ENCODE measurements at regions not wholly inside any gene's neighbourhood (a gene's known extent, or its start where the extent isn't known, plus 50 kb on each side); places are given as distances from the start of the nearest gene placed in this dataset.

DNA sequence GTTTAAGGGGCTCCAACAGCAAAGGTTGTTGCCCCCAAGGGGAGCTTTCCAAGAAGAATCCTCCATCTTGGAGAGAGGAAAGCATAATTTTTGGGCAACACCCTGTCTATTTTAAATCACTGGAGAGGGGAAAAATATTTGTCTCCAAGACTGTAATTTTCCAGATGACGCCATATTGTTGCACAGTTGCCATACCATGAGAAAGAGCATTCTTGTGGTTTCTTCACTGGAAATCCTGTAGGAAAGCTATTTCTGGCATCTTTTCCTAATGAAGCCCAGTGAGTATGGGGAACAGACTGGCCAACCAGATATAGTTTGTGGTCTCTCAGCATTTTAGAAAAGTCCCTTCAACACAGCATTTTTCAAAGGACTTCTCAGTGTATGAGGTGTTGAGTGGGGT lies 88.1 kb upstream of the MANSC4 start (continued):
- TF ChIP-seq, protein P1, sequence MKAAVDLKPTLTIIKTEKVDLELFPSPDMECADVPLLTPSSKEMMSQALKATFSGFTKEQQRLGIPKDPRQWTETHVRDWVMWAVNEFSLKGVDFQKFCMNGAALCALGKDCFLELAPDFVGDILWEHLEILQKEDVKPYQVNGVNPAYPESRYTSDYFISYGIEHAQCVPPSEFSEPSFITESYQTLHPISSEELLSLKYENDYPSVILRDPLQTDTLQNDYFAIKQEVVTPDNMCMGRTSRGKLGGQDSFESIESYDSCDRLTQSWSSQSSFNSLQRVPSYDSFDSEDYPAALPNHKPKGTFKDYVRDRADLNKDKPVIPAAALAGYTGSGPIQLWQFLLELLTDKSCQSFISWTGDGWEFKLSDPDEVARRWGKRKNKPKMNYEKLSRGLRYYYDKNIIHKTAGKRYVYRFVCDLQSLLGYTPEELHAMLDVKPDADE (IDR thresholded peaks at IDR 0.05): no peak
- TF ChIP-seq, protein P2, sequence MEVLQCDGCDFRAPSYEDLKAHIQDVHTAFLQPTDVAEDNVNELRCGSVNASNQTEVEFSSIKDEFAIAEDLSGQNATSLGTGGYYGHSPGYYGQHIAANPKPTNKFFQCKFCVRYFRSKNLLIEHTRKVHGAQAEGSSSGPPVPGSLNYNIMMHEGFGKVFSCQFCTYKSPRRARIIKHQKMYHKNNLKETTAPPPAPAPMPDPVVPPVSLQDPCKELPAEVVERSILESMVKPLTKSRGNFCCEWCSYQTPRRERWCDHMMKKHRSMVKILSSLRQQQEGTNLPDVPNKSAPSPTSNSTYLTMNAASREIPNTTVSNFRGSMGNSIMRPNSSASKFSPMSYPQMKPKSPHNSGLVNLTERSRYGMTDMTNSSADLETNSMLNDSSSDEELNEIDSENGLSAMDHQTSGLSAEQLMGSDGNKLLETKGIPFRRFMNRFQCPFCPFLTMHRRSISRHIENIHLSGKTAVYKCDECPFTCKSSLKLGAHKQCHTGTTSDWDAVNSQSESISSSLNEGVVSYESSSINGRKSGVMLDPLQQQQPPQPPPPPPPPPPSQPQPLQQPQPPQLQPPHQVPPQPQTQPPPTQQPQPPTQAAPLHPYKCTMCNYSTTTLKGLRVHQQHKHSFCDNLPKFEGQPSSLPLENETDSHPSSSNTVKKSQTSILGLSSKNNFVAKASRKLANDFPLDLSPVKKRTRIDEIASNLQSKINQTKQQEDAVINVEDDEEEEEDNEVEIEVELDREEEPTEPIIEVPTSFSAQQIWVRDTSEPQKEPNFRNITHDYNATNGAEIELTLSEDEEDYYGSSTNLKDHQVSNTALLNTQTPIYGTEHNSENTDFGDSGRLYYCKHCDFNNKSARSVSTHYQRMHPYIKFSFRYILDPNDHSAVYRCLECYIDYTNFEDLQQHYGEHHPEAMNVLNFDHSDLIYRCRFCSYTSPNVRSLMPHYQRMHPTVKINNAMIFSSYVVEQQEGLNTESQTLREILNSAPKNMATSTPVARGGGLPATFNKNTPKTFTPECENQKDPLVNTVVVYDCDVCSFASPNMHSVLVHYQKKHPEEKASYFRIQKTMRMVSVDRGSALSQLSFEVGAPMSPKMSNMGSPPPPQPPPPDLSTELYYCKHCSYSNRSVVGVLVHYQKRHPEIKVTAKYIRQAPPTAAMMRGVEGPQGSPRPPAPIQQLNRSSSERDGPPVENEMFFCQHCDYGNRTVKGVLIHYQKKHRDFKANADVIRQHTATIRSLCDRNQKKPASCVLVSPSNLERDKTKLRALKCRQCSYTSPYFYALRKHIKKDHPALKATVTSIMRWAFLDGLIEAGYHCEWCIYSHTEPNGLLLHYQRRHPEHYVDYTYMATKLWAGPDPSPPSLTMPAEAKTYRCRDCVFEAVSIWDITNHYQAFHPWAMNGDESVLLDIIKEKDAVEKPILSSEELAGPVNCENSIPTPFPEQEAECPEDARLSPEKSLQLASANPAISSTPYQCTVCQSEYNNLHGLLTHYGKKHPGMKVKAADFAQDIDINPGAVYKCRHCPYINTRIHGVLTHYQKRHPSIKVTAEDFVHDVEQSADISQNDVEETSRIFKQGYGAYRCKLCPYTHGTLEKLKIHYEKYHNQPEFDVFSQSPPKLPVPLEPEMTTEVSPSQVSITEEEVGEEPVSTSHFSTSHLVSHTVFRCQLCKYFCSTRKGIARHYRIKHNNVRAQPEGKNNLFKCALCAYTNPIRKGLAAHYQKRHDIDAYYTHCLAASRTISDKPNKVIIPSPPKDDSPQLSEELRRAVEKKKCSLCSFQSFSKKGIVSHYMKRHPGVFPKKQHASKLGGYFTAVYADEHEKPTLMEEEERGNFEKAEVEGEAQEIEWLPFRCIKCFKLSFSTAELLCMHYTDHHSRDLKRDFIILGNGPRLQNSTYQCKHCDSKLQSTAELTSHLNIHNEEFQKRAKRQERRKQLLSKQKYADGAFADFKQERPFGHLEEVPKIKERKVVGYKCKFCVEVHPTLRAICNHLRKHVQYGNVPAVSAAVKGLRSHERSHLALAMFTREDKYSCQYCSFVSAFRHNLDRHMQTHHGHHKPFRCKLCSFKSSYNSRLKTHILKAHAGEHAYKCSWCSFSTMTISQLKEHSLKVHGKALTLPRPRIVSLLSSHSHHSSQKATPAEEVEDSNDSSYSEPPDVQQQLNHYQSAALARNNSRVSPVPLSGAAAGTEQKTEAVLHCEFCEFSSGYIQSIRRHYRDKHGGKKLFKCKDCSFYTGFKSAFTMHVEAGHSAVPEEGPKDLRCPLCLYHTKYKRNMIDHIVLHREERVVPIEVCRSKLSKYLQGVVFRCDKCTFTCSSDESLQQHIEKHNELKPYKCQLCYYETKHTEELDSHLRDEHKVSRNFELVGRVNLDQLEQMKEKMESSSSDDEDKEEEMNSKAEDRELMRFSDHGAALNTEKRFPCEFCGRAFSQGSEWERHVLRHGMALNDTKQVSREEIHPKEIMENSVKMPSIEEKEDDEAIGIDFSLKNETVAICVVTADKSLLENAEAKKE (CRISPR knock-in tag; IDR thresholded peaks at IDR 0.05): no peak
- TF ChIP-seq EZH2phosphoT487 (IDR thresholded peaks at IDR 0.05; ENCODE audit: unreplicated experiment): no peak
- no peak for TF ChIP-seq JUNB (IDR thresholded peaks at IDR 0.05; ENCODE audit: unreplicated experiment)
- no peak for TF ChIP-seq STAT1 (IDR thresholded peaks at IDR 0.05; ENCODE audit: unreplicated experiment)
- no peak for TF ChIP-seq NANOG (IDR thresholded peaks at IDR 0.05; ENCODE audit: borderline replicate concordance)

DNA sequence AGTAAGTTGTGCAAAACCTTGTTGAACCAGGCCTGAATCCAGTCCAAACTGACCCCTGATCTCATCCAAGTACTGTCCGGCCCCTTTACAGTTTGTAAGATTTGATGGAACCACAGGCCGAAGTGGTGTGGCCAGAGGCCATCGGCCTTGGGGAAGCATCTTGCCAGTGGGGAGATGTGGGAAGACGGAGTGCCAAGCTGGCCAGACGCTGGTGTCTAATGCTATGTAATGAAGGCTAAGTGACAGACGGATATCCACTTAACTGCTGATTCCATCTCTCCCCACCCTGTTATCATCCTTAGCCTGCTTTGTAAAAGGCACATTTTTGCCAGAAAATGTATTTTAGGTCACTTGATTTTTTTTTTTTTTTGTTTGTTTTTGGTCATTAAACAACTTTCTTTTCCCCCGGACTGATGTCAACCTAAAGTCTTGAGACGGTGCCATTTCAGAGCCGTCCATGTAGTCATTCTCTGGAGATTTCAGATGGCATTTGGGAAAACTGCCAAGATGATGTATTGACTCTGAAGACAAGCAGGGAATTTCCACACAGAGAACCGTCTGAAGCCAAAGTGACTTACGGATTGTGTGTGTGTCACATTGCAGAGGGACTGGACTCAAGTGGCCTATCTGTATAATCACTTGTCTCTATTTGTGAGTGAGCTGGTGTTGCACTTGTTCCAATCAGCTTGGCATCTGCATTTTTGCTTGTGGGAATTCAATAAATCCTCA lies 86.5 kb upstream of the MANSC4 start:
- H3K4me3 Mint-ChIP-seq: no peak overlapping the region
- Histone ChIP-seq H3K36me3 (ENCODE audit: insufficient read depth) (no peaks in the 10 kb centered on the region), H3K4me2 (no peak overlapping the region), H4K20me1 (replicated peaks; ENCODE audit: insufficient read depth) (no peaks in the 10 kb centered on the region), H3K4me1 (ENCODE audit: insufficient read depth) (no peaks in the 10 kb centered on the region), H3K27ac (ENCODE audit: low read depth) (no peak overlapping the region), H3K79me2 (replicated peaks; ENCODE audit: insufficient read depth) (no peaks in the 10 kb centered on the region), H3F3A (replicated peaks; ENCODE audit: low read depth) (no peaks in the 10 kb centered on the region), H2AFZ (no peak overlapping the region; the same call in 1 of the 2 replicates), H3K27me3 (ENCODE audit: insufficient read depth) (no peaks in the 10 kb centered on the region), H3K9me2 (ENCODE audit: insufficient read depth) (0 out of 2 replicates have a peak, but pooled peaks cover 7% of the 10 kb centered on the region), H3K4me3 (no peak overlapping the region)
- ATAC-seq (no peak), DNase-seq (ENCODE audit: low spot score) (no peak)
- H3K4me1 Mint-ChIP-seq: no peaks in the 10 kb centered on the region
- no peaks in the 10 kb centered on the region for H3K36me3 Mint-ChIP-seq (ENCODE audit: low read depth)
- H3K27me3 Mint-ChIP-seq (ENCODE audit: insufficient read depth, low read depth, poor library complexity): no peaks in the 10 kb centered on the region
- H3K9me3 Mint-ChIP-seq: no peaks in the 10 kb centered on the region; the same call in 2 of the 3 replicates
- H3K27ac Mint-ChIP-seq: no peak overlapping the region
- no peak for TF ChIP-seq CREB1 (CRISPR knock-in tag; IDR thresholded peaks at IDR 0.05; ENCODE audit: low read depth)
- no peak for TF ChIP-seq STAT1 (IDR thresholded peaks at IDR 0.05; ENCODE audit: unreplicated experiment)
- TF ChIP-seq POLR2AphosphoS5 (IDR thresholded peaks at IDR 0.05; ENCODE audit: low read depth): no peak
- TF ChIP-seq, protein P3, sequence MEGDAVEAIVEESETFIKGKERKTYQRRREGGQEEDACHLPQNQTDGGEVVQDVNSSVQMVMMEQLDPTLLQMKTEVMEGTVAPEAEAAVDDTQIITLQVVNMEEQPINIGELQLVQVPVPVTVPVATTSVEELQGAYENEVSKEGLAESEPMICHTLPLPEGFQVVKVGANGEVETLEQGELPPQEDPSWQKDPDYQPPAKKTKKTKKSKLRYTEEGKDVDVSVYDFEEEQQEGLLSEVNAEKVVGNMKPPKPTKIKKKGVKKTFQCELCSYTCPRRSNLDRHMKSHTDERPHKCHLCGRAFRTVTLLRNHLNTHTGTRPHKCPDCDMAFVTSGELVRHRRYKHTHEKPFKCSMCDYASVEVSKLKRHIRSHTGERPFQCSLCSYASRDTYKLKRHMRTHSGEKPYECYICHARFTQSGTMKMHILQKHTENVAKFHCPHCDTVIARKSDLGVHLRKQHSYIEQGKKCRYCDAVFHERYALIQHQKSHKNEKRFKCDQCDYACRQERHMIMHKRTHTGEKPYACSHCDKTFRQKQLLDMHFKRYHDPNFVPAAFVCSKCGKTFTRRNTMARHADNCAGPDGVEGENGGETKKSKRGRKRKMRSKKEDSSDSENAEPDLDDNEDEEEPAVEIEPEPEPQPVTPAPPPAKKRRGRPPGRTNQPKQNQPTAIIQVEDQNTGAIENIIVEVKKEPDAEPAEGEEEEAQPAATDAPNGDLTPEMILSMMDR (conservative IDR thresholded peaks at IDR 0.05; ENCODE audit: low read depth in 2 of 2): no peak
- TF ChIP-seq, protein P1 (IDR thresholded peaks at IDR 0.05): no peak
